ENCODE measurements at regions not wholly inside any gene's neighbourhood (a gene's known extent, or its start where the extent isn't known, plus 50 kb on each side); places are given as distances from the start of the nearest gene placed in this dataset.

DNA sequence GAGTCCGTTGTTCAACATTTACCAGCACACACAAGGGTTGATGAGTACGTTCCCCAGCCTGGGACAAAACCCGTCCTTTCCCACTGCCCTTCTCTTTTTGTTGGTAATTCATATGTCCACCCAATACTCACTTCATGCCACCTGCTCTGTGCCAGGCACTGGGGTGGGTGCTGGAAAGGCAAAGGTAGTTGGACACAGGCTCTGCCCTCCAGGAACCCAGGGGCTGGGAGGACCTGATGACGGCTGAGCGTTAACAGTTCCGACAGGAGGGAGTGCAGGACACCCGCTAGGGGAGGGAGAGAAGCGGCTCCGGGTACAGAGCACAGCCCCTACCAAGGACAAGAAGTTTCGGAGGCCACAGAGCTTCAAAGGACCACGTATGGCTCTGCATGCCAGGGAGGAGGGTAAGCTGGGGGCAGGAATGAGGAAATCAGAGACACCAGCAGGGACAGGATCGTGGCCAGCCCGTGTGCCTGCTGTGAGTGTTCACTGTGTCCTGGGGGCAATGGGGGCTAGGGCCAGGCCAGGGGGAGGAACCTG is 134.1 kb upstream of the GPC1 start:
- no peaks in the 10 kb centered on the region for H3K9me3 ChIP-seq (ENCODE audit: low read depth)
- no peaks in the 10 kb centered on the region for H3K4me1 ChIP-seq (ENCODE audit: insufficient read depth)
- no peaks in the 10 kb centered on the region for H4K20me1 ChIP-seq (ENCODE audit: insufficient read depth, poor library complexity, severe bottlenecking)
- H2AFZ ChIP-seq = no peak overlapping the region
- H3K79me2 ChIP-seq = no peaks in the 10 kb centered on the region
- H3K4me3 ChIP-seq = no peak overlapping the region
- H3K4me2 ChIP-seq = no peak overlapping the region
- TF ChIP-seq EZH2phosphoT487 (IDR thresholded peaks at IDR 0.05; ENCODE audit: low read depth, severe bottlenecking, unreplicated experiment) (no peak), EZH2 (IDR thresholded peaks at IDR 0.05; ENCODE audit: borderline replicate concordance) (no peak)
- TF ChIP-seq, protein P1, sequence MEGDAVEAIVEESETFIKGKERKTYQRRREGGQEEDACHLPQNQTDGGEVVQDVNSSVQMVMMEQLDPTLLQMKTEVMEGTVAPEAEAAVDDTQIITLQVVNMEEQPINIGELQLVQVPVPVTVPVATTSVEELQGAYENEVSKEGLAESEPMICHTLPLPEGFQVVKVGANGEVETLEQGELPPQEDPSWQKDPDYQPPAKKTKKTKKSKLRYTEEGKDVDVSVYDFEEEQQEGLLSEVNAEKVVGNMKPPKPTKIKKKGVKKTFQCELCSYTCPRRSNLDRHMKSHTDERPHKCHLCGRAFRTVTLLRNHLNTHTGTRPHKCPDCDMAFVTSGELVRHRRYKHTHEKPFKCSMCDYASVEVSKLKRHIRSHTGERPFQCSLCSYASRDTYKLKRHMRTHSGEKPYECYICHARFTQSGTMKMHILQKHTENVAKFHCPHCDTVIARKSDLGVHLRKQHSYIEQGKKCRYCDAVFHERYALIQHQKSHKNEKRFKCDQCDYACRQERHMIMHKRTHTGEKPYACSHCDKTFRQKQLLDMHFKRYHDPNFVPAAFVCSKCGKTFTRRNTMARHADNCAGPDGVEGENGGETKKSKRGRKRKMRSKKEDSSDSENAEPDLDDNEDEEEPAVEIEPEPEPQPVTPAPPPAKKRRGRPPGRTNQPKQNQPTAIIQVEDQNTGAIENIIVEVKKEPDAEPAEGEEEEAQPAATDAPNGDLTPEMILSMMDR (IDR thresholded peaks at IDR 0.05; ENCODE audit: poor library complexity) = no peak
- H3K36me3 ChIP-seq (replicated peaks; ENCODE audit: insufficient read depth, low read depth) = no peaks in the 10 kb centered on the region
- DNase-seq (ENCODE audit: low spot score) = no peak
- H3K27ac ChIP-seq = no peak overlapping the region
- no peaks in the 10 kb centered on the region for H3K27me3 ChIP-seq
- WGBS (ENCODE audit: low lambda C conversion rate, missing lambda C conversion rate) = 93% methylated on average over 13 of the region's 13 CpGs
- H3K9me2 ChIP-seq (replicated peaks; ENCODE audit: insufficient read depth) = no peaks in the 10 kb centered on the region

DNA sequence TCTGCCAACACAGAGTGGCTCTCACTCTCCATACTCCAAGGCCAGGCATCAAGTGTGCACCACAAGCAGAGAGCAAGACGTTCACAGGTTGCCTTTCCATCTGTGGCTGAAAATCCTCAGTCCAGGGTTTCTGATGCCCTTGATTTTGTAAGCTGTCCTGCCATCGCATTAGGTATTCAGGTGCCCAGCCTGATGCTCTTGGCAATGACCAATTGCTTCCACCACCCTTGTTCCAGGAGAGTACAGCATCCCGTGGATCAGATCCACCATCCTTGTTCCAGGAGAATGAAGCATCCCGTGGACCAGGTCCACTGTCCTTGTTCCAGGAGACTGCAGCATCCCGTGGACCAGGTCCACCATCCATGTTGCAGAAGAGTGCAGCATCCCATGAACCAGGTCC is 133.4 kb upstream of the GPC1 start:
- no peaks in the 10 kb centered on the region for H3K9me2 ChIP-seq (replicated peaks; ENCODE audit: insufficient read depth)
- 93% methylated on average over 5 of the region's 5 CpGs for WGBS (ENCODE audit: low lambda C conversion rate, missing lambda C conversion rate)
- no peak for DNase-seq (ENCODE audit: low spot score)
- no peaks in the 10 kb centered on the region for H3K36me3 ChIP-seq (replicated peaks; ENCODE audit: insufficient read depth, low read depth)
- TF ChIP-seq, protein P1 (IDR thresholded peaks at IDR 0.05; ENCODE audit: poor library complexity) = no peak
- no peak for TF ChIP-seq EZH2 (IDR thresholded peaks at IDR 0.05; ENCODE audit: borderline replicate concordance)
- TF ChIP-seq EZH2phosphoT487 (IDR thresholded peaks at IDR 0.05; ENCODE audit: low read depth, severe bottlenecking, unreplicated experiment) = no peak
- H3K4me1 ChIP-seq (ENCODE audit: insufficient read depth) = no peaks in the 10 kb centered on the region
- H3K9me3 ChIP-seq (ENCODE audit: low read depth) = no peaks in the 10 kb centered on the region
- H3K4me2 ChIP-seq = no peak overlapping the region
- no peak overlapping the region for H3K27ac ChIP-seq
- no peak overlapping the region for H2AFZ ChIP-seq
- H3K27me3 ChIP-seq = no peaks in the 10 kb centered on the region
- no peaks in the 10 kb centered on the region for H4K20me1 ChIP-seq (ENCODE audit: insufficient read depth, poor library complexity, severe bottlenecking)
- no peak overlapping the region for H3K4me3 ChIP-seq
- H3K79me2 ChIP-seq = no peaks in the 10 kb centered on the region

DNA sequence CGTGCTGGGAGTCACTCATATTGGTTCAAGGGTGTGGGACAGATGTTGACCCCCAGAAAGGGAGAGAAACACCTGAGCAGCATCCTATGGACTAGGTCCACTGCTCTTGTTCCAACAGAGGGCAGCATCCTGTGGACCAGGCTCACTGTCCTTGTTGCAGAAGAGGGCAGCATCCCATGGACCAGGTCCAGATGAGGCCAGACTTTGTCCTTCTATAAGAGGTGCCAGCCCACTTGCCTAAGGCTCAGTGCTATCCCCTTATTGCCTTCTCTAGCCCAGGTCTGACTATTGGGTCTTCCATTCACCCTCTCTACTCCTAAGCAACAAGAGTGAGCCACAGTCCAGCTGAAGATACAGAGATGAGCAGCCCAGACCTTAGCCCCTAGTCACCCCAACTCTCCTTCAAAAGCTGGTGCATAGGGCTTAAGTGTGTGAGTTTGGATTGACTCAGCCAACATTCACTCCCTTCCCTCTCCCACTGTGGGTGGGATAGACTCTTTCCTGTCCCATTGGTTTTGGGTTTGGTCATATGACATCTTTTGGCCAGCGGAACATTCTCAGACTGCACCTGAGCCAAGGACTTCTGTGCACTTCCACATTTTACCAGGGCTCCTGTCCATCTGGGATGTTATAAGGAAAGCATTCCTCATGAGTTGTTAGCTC is 132.4 kb upstream of the GPC1 start:
- Histone ChIP-seq H2AFZ (no peak overlapping the region), H3K4me1 (ENCODE audit: insufficient read depth) (no peaks in the 10 kb centered on the region), H3K36me3 (replicated peaks; ENCODE audit: insufficient read depth, low read depth) (no peaks in the 10 kb centered on the region), H3K4me2 (no peak overlapping the region), H4K20me1 (ENCODE audit: insufficient read depth, poor library complexity, severe bottlenecking) (no peaks in the 10 kb centered on the region), H3K9me3 (ENCODE audit: low read depth) (no peaks in the 10 kb centered on the region), H3K9me2 (replicated peaks; ENCODE audit: insufficient read depth) (no peaks in the 10 kb centered on the region), H3K79me2 (no peaks in the 10 kb centered on the region), H3K27ac (no peak overlapping the region), H3K27me3 (no peaks in the 10 kb centered on the region), H3K4me3 (no peak overlapping the region)
- no peak for DNase-seq (ENCODE audit: low spot score)
- WGBS (ENCODE audit: low lambda C conversion rate, missing lambda C conversion rate) = 100% methylated on average over 1 of the region's 2 CpGs
- no peak for TF ChIP-seq EZH2phosphoT487 (IDR thresholded peaks at IDR 0.05; ENCODE audit: low read depth, severe bottlenecking, unreplicated experiment)
- no peak for TF ChIP-seq EZH2 (IDR thresholded peaks at IDR 0.05; ENCODE audit: borderline replicate concordance)
- TF ChIP-seq, protein P1 (IDR thresholded peaks at IDR 0.05; ENCODE audit: poor library complexity) = no peak
